IPS-NIHi7 (cell line): ENCODE measurements at regions not wholly inside any gene's neighbourhood (a gene's known extent, or its start where the extent isn't known, plus 50 kb on each side); places are given as distances from the start of the nearest gene placed in this dataset.
"Not testable (repeated sequence)": the region's sequence is repeated elsewhere in the genome, so short reads cannot be mapped to it uniquely, and the experiment has no call there.

Experiments used
- DNase-seq: peaks from one replicate; pipeline ENCODE4 v3.0.0; 2012; ENCODE audit warnings: mixed read lengths; ENCODE audit errors: extremely low spot score

GRCh38 chr5:176018598-176018997 is 50.5 kb upstream of the THOC3 start:
- DNase-seq = not testable (repeated sequence)

GRCh38 chr5:176020852-176021251 is 52.7 kb upstream of the THOC3 start:
- not testable (repeated sequence) for DNase-seq

GRCh38 chr5:176023535-176023934 is 55.4 kb upstream of the THOC3 start:
- DNase-seq = not testable (repeated sequence)

- not testable (repeated sequence) for DNase-seq
Observed at GRCh38 chr5:176029445-176029844, 61.3 kb upstream of the THOC3 start.

- not testable (repeated sequence) for DNase-seq
Observed at GRCh38 chr5:176030361-176031117, 62.4 kb upstream of the THOC3 start.

GRCh38 chr5:176031118-176031510 is 63.0 kb upstream of the THOC3 start:
- DNase-seq = not testable (repeated sequence)

GRCh38 chr5:176033186-176033585 is 65.1 kb upstream of the THOC3 start:
- not testable (repeated sequence) for DNase-seq

GRCh38 chr5:176034407-176035200 is 66.5 kb upstream of the THOC3 start:
- not testable (repeated sequence) for DNase-seq

GRCh38 chr5:176035201-176035530 is 67.1 kb upstream of the THOC3 start:
- not testable (repeated sequence) for DNase-seq

- not testable (repeated sequence) for DNase-seq
Observed at GRCh38 chr5:176035816-176036308, 67.7 kb upstream of the THOC3 start.

GRCh38 chr5:176036391-176036790 is 68.3 kb upstream of the THOC3 start:
- not testable (repeated sequence) for DNase-seq

GRCh38 chr5:176037190-176037589 is 69.1 kb upstream of the THOC3 start:
- not testable (repeated sequence) for DNase-seq

GRCh38 chr5:176040105-176040801 is 72.1 kb upstream of the THOC3 start:
- not testable (repeated sequence) for DNase-seq

- not testable (repeated sequence) for DNase-seq
Observed at GRCh38 chr5:176041248-176041994, 73.3 kb upstream of the THOC3 start.

- DNase-seq = not testable (repeated sequence)
Observed at GRCh38 chr5:176042020-176042658, 74.0 kb upstream of the THOC3 start.

- DNase-seq = not testable (repeated sequence)
Observed at GRCh38 chr5:176043252-176043829, 75.2 kb upstream of the THOC3 start.

GRCh38 chr5:176043986-176044385 is 75.9 kb upstream of the THOC3 start:
- DNase-seq = not testable (repeated sequence)

- not testable (repeated sequence) for DNase-seq
Observed at GRCh38 chr5:176044431-176044830, 76.3 kb upstream of the THOC3 start.

GRCh38 chr5:176045442-176045841 is 77.3 kb upstream of the THOC3 start:
- not testable (repeated sequence) for DNase-seq

- DNase-seq = not testable (repeated sequence)
Observed at GRCh38 chr5:176048671-176049070, 80.6 kb upstream of the THOC3 start.
